ENCODE measurements at regions not wholly inside any gene's neighbourhood (a gene's known extent, or its start where the extent isn't known, plus 50 kb on each side); places are given as distances from the start of the nearest gene placed in this dataset.
"Not testable (repeated sequence)": the region's sequence is repeated elsewhere in the genome, so short reads cannot be mapped to it uniquely, and the experiment has no call there.

DNA sequence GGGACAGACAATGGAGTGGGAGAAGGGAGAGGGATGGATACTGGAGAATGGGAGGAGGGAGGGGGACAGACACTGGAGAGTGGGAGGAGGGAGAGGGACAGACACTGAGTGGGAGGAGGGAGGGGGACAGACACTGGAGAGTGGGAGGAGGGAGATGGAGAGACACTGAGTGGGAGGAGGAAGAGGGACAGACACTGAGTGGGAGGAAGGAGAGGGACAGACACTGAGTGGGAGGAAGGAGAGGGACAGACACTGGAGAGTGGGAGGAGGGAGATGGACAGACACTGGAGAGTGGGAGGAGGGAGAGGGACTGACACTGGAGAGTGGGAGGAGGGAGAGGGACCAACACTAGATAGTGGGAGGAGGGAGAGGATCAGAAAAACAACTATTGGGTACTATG lies 426.7 kb upstream of the PMFBP1 start:
- DNase-seq (no peak), ATAC-seq (ENCODE audit: low FRiP score in 2 of 2) (no peak)
- Histone ChIP-seq H3K9me3 (no peaks in the 10 kb centered on the region), H3K4me3 (no peak overlapping the region), H3K27me3 (no peaks in the 10 kb centered on the region), H3K4me1 (no peaks in the 10 kb centered on the region), H3K27ac (no peak overlapping the region), H3K36me3 (no peaks in the 10 kb centered on the region)
- TF ChIP-seq POLR2A (IDR thresholded peaks at IDR 0.05) (no peak), EP300 (IDR thresholded peaks at IDR 0.05) (no peak), CTCF (IDR thresholded peaks at IDR 0.05) (no peak), POLR2AphosphoS5 (IDR thresholded peaks at IDR 0.05) (no peak)

DNA sequence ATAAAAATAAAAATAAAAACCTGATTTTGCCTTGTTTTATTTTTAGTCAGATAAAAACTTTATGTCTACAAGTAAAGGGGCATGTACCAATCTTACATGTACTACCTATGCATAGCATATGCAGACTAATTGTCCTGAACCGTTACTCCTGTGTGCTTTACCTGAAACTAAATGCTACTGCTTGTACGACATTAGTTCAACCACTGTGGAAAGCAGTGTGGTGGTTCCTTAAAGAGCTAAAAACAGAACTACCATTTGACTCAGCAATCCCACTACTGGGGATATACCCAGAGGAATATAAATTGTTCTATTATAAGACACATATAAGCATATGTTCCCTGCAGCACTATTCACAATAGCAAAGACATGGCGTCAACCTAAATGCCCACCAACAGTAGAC lies 426.0 kb upstream of the PMFBP1 start:
- ATAC-seq (ENCODE audit: low FRiP score in 2 of 2) (no peak), DNase-seq (no peak)
- Histone ChIP-seq H3K27me3 (no peaks in the 10 kb centered on the region), H3K27ac (no peak overlapping the region), H3K36me3 (no peaks in the 10 kb centered on the region), H3K4me1 (no peaks in the 10 kb centered on the region), H3K4me3 (no peak overlapping the region), H3K9me3 (no peaks in the 10 kb centered on the region)
- WGBS, 2 donors, result 87 to 95% methylated on average over 3 of the region's 3 CpGs
- TF ChIP-seq CTCF (IDR thresholded peaks at IDR 0.05) (no peak), EP300 (IDR thresholded peaks at IDR 0.05) (no peak), POLR2A (IDR thresholded peaks at IDR 0.05) (no peak), POLR2AphosphoS5 (IDR thresholded peaks at IDR 0.05) (no peak)

- Histone ChIP-seq H3K9me3 (no peaks in the 10 kb centered on the region), H3K27ac (no peak overlapping the region), H3K4me3 (no peak overlapping the region), H3K27me3 (no peaks in the 10 kb centered on the region), H3K4me1 (no peaks in the 10 kb centered on the region), H3K36me3 (no peaks in the 10 kb centered on the region)
- no peak for DNase-seq
- 98% methylated on average over 3 of the region's 3 CpGs for WGBS, 2 donors
- no peak for TF ChIP-seq POLR2A (IDR thresholded peaks at IDR 0.05)
- TF ChIP-seq CTCF (IDR thresholded peaks at IDR 0.05), result no peak
- no peak for TF ChIP-seq EP300 (IDR thresholded peaks at IDR 0.05)
- no peak for TF ChIP-seq POLR2AphosphoS5 (IDR thresholded peaks at IDR 0.05)
- ATAC-seq (ENCODE audit: low FRiP score in 2 of 2), result no peak
These were observed 424.4 kb upstream of the PMFBP1 start for GRCh38 chr16:72596373-72596772.

DNA sequence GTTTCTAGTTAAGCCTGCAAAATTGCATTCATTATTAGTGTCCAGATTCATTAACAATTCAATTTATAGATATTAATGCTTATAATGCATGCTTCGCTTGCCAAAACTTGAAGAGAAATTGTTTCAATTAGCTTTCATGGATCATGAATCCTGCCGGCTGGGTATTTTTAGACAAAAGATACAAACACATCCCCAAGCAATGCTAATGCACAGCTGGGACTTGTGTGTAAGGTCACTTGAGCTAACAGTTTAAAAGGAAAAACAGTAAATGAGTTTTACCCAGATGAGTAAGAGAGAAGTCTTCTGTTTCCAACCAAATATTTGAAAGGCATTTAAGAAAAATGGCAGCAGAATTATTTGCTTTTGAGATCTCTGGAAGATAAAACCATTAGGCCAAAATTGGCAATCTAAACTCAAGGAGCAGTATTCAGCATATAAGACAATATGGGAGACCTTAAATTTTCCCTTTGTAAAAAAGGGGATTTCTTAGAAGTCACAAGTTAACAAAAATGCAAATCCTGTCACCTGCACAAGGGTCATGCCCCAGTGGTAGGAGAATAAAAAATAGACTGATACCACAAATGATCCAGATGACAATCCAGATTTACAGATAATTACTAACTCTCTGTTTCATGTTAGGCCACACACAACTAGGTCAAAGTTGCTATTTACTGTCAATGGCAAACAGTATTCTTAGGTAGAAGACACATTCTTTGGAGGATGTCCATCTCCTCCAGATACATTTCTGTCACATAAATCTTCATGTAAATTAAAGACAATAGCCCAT lies 418.4 kb upstream of the PMFBP1 start:
- no peak for TF ChIP-seq EP300 (IDR thresholded peaks at IDR 0.05)
- no peak for TF ChIP-seq CTCF (IDR thresholded peaks at IDR 0.05)
- TF ChIP-seq POLR2A (IDR thresholded peaks at IDR 0.05), result no peak
- TF ChIP-seq POLR2AphosphoS5 (IDR thresholded peaks at IDR 0.05), result no peak
- WGBS, 2 donors, result 74 to 79% methylated on average over 2 of the region's 2 CpGs
- Histone ChIP-seq H3K36me3 (no peaks in the 10 kb centered on the region), H3K4me3 (no peak overlapping the region), H3K9me3 (no peaks in the 10 kb centered on the region), H3K4me1 (no peaks in the 10 kb centered on the region), H3K27me3 (no peaks in the 10 kb centered on the region), H3K27ac (no peak overlapping the region)
- ATAC-seq (ENCODE audit: low FRiP score in 2 of 2), result no peak
- DNase-seq, result no peak

- no peak for TF ChIP-seq POLR2AphosphoS5 (IDR thresholded peaks at IDR 0.05)
- no peak for TF ChIP-seq CTCF (IDR thresholded peaks at IDR 0.05)
- TF ChIP-seq POLR2A (IDR thresholded peaks at IDR 0.05), result no peak
- TF ChIP-seq EP300 (IDR thresholded peaks at IDR 0.05), result no peak
- no peak for ATAC-seq (ENCODE audit: low FRiP score in 2 of 2)
- 87 to 94% methylated on average over 2 of the region's 2 CpGs for WGBS, 2 donors
These were observed 416.6 kb upstream of the PMFBP1 start for GRCh38 chr16:72588551-72588950.

DNA sequence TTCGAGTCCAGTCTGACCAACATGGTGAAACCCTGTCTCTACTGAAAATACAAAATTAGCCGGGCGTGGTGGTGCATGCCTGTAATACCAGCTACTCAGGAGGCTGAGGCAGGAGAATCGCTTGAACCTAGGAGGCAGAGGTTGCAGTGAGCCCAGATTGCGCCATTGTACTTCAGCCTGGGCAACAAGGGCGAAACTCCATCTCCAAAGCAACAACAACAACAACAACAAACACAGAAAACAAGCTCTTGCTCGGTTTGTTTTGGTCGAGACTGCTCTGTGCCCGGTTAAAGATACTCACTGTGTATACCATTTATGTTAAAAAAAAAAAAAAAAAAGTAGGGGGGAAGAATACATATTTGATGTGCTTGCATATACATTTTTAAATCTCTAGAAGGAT lies 406.1 kb upstream of the PMFBP1 start:
- H3K4me3 ChIP-seq; H3K4me1 ChIP-seq; H3K27me3 ChIP-seq; H3K27ac ChIP-seq; H3K9me3 ChIP-seq; ATAC-seq (ENCODE audit: low FRiP score in 2 of 2); DNase-seq; H3K36me3 ChIP-seq: not testable (repeated sequence)
- 96 to 99% methylated on average over 9 of the region's 9 CpGs for WGBS, 2 donors

More at GRCh38 chr16:72588551-72588950, 416.6 kb upstream of the PMFBP1 start:
- DNase-seq, result no peak
- no peaks in the 10 kb centered on the region for H3K9me3 ChIP-seq
- no peak overlapping the region for H3K4me3 ChIP-seq
- no peaks in the 10 kb centered on the region for H3K27me3 ChIP-seq
- H3K27ac ChIP-seq, result no peak overlapping the region
- no peaks in the 10 kb centered on the region for H3K4me1 ChIP-seq
- no peaks in the 10 kb centered on the region for H3K36me3 ChIP-seq

Measured in upper lobe of left lung (tissue), 6 donors.